Adipocyte (in vitro differentiated cells): ENCODE measurements at regions not wholly inside any gene's neighbourhood (a gene's known extent, or its start where the extent isn't known, plus 50 kb on each side); places are given as distances from the start of the nearest gene placed in this dataset.
"Not testable (repeated sequence)": the region's sequence is repeated elsewhere in the genome, so short reads cannot be mapped to it uniquely, and the experiment has no call there.

Experiments
- DNase-seq: peaks from one replicate; pipeline ENCODE4 v3.0.0-alpha.2; 2015; ENCODE audit warnings: low read depth
- H3K27me3 ChIP-seq: replicated peaks from 2 replicates; pipeline ENCODE4 v1.7.0; 2013; ENCODE audit warnings: mild to moderate bottlenecking, low read length, moderate library complexity; ENCODE audit not compliant: control insufficient read depth, insufficient read depth
- H3K36me3 ChIP-seq: 2 replicates; pipeline ENCODE4 v1.7.0; 2013; ENCODE audit warnings: low read length, mild to moderate bottlenecking, moderate library complexity; ENCODE audit not compliant: control insufficient read depth, insufficient read depth, severe bottlenecking
- H3K4me1 ChIP-seq: 2 replicates; pipeline ENCODE4 v1.7.0; 2013; ENCODE audit warnings: mild to moderate bottlenecking, low read length, moderate library complexity; ENCODE audit not compliant: control insufficient read depth, insufficient read depth
- H3K4me3 ChIP-seq: 2 replicates; pipeline ENCODE4 v1.7.0; 2013; ENCODE audit warnings: mild to moderate bottlenecking, low read length, moderate library complexity
- H3K9ac ChIP-seq: 2 replicates; pipeline ENCODE4 v1.7.0; 2013; ENCODE audit warnings: mild to moderate bottlenecking, low read length, moderate library complexity
- H3K9me3 ChIP-seq: 2 replicates; pipeline ENCODE4 v1.7.0; 2013; ENCODE audit warnings: mild to moderate bottlenecking, low read length, moderate library complexity; ENCODE audit not compliant: control insufficient read depth

GRCh38 chr6:113774127-113774825 lies 82.9 kb upstream of the MARCKS start:
- Histone ChIP-seq H3K4me3 (no peak overlapping the region), H3K9ac (no peak overlapping the region), H3K4me1 (peaks cover 13% of the 10 kb centered on the region), H3K36me3 (no peaks in the 10 kb centered on the region), H3K9me3 (no peaks in the 10 kb centered on the region), H3K27me3 (no peaks in the 10 kb centered on the region)
- DNase-seq = peak; percentile 75

GRCh38 chr6:113776998-113777397 lies 80.1 kb upstream of the MARCKS start:
- Histone ChIP-seq H3K4me1 (peaks cover 13% of the 10 kb centered on the region), H3K4me3 (no peak overlapping the region), H3K27me3 (no peaks in the 10 kb centered on the region), H3K9me3 (no peaks in the 10 kb centered on the region), H3K9ac (no peak overlapping the region), H3K36me3 (no peaks in the 10 kb centered on the region)
- DNase-seq = no peak

DNA sequence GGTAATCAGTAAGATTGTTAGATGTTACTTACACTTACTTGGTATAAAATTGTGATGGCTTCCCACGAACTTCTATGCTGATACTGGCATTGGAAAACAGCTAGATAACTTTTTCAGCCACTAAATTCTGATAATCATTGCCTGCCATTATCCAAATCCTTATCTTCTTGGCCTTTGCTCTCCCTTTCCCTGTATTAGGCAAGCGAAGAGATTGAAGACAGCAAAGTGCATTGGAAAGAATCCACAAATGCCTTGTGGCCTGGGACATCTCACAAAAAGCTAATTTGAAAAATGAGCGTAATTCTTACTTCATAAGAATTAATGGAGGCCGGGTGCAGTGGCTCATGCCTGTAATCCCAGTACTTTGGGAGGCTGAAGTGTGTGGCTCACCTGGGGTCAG lies 79.5 kb upstream of the MARCKS start:
- no peak for DNase-seq
- no peak overlapping the region for H3K4me3 ChIP-seq

GRCh38 chr6:113779656-113780055 lies 77.5 kb upstream of the MARCKS start:
- Histone ChIP-seq H3K36me3 (no peaks in the 10 kb centered on the region), H3K9ac (no peak overlapping the region), H3K27me3 (no peaks in the 10 kb centered on the region), H3K4me1 (peaks cover 2% of the 10 kb centered on the region), H3K4me3 (no peak overlapping the region), H3K9me3 (no peaks in the 10 kb centered on the region)
- DNase-seq = no peak

More for the DNA sequence above, 79.5 kb upstream of the MARCKS start:
- Histone ChIP-seq H3K36me3 (no peaks in the 10 kb centered on the region), H3K9me3 (no peaks in the 10 kb centered on the region), H3K9ac (no peak overlapping the region), H3K4me1 (peaks cover 13% of the 10 kb centered on the region), H3K27me3 (no peaks in the 10 kb centered on the region)

- Histone ChIP-seq H3K9me3 (no peaks in the 10 kb centered on the region), H3K4me1 (no peaks in the 10 kb centered on the region), H3K36me3 (no peaks in the 10 kb centered on the region), H3K4me3 (no peak overlapping the region), H3K9ac (no peak overlapping the region), H3K27me3 (no peaks in the 10 kb centered on the region)
- DNase-seq = no peak
Measured at GRCh38 chr6:113782636-113783035, 74.5 kb upstream of the MARCKS start.

- H3K4me1 ChIP-seq = no peaks in the 10 kb centered on the region
Measured at GRCh38 chr6:113786168-113786567, 71.0 kb upstream of the MARCKS start.

DNA sequence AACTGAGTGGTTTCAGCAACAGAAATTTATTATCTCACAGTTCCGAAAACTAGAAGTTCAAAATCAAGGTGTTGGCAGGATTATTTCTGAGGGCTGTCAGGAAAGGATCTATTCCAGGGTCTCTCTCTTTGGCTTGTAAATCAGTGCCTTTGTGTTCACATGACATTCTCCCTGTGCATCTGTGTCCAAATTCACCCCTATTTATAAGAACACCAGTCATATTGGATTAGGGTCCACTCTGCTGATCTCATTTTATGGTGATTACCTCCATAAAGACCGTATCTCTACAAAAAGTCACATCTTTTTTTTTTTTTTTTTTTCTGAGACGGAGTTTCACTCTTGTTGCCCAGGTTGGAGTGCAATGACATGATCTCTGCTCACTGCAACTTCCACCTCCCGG lies 68.6 kb upstream of the MARCKS start:
- Histone ChIP-seq H3K9me3 (no peaks in the 10 kb centered on the region), H3K9ac (no peak overlapping the region), H3K27me3 (no peaks in the 10 kb centered on the region), H3K4me3 (no peak overlapping the region), H3K4me1 (no peaks in the 10 kb centered on the region), H3K36me3 (no peaks in the 10 kb centered on the region)
- DNase-seq = no peak

More at GRCh38 chr6:113786168-113786567, 71.0 kb upstream of the MARCKS start:
- no peak overlapping the region for H3K4me3 ChIP-seq
- no peaks in the 10 kb centered on the region for H3K36me3 ChIP-seq
- DNase-seq = no peak
- H3K9me3 ChIP-seq = no peaks in the 10 kb centered on the region
- no peak overlapping the region for H3K9ac ChIP-seq
- no peaks in the 10 kb centered on the region for H3K27me3 ChIP-seq

DNA sequence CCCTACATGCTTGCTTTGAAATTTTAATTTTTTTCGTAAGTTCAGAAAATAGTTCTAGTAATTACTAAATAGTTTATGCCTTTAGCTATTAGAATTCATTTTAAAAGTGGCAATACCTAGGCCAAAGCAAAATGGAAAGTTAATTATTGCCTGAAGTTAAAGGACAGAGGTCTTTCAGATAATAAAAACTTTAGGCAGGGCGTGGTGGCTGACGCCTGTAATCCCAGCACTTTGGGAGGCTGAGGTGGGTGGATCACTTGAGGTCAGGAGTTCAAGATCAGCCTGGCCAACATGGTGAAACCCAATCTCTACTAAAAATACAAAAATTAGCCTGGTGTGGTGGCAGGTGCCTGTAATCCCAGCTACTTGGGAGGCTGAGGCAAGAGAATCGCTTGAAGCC lies 65.9 kb upstream of the MARCKS start:
- not testable (repeated sequence) for H3K36me3 ChIP-seq, DNase-seq, H3K4me1 ChIP-seq, H3K9ac ChIP-seq, H3K27me3 ChIP-seq, H3K4me3 ChIP-seq, H3K9me3 ChIP-seq

GRCh38 chr6:113795371-113795770 lies 61.8 kb upstream of the MARCKS start:
- not testable (repeated sequence) for H3K36me3 ChIP-seq, H3K4me3 ChIP-seq, H3K9ac ChIP-seq, DNase-seq, H3K4me1 ChIP-seq, H3K9me3 ChIP-seq, H3K27me3 ChIP-seq

GRCh38 chr6:113796038-113796437 lies 61.1 kb upstream of the MARCKS start:
- H3K27me3 ChIP-seq = no peaks in the 10 kb centered on the region
- DNase-seq = no peak
- H3K9me3 ChIP-seq = no peaks in the 10 kb centered on the region
- no peaks in the 10 kb centered on the region for H3K4me1 ChIP-seq
- no peaks in the 10 kb centered on the region for H3K36me3 ChIP-seq
- H3K4me3 ChIP-seq = no peak overlapping the region
- no peak overlapping the region for H3K9ac ChIP-seq

- Histone ChIP-seq H3K27me3 (no peaks in the 10 kb centered on the region), H3K36me3 (no peaks in the 10 kb centered on the region), H3K4me3 (no peak overlapping the region), H3K9ac (no peak overlapping the region), H3K4me1 (no peaks in the 10 kb centered on the region), H3K9me3 (no peaks in the 10 kb centered on the region)
- peak; percentile 42 for DNase-seq
Measured at GRCh38 chr6:113802779-113803178, 54.4 kb upstream of the MARCKS start.

DNA sequence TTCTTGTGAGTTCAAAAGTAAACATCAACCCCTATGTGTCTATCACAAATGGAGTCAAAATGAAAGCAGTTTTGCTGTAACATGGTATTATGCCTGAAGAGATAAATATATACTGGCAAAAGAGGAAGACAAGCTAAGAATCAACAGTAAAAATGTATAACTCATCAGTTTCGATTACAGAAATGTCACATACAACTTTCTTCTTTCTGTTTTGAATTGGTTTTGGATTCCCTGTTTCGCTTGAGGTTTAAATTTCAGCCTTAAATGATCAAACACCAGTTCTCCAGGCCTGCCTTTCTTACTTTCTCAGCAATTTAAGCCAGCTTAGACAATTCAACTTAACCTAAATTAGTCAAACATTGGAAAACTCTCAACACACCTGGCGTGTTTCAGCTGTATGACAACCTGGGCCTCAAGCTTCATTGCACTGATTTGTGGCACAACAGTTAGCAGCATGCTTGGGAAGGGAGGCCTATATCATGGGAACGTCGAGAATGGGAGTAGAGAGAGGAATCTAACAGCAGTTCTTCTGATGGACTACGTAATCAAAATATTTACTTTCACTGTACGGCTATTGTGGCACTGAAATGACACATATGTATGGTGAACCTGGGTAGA lies 51.9 kb upstream of the MARCKS start:
- no peaks in the 10 kb centered on the region for H3K4me1 ChIP-seq
- no peak overlapping the region for H3K4me3 ChIP-seq
- no peak overlapping the region for H3K9ac ChIP-seq
- no peak for DNase-seq
- H3K9me3 ChIP-seq = no peaks in the 10 kb centered on the region
- H3K36me3 ChIP-seq = no peaks in the 10 kb centered on the region
- no peaks in the 10 kb centered on the region for H3K27me3 ChIP-seq
